Loucy (cell line): ENCODE measurements at regions not wholly inside any gene's neighbourhood (a gene's known extent, or its start where the extent isn't known, plus 50 kb on each side); places are given as distances from the start of the nearest gene placed in this dataset.

ENCODE experiments used
- H2AFZ ChIP-seq: fragments of 200-600 bp; sonication (generic); 2 replicates; pipeline ENCODE4 v1.6.0; 2016; ENCODE audit warnings: antibody characterized with exemption, mild to moderate bottlenecking, low read length, moderate library complexity
- H3F3A ChIP-seq: fragments of 200-600 bp; 2 replicates; pipeline ENCODE4 v1.6.0; 2016; ENCODE audit warnings: antibody characterized with exemption, low read depth, mild to moderate bottlenecking
- H3K27me3 ChIP-seq: fragments of 200-600 bp; sonication (generic); 2 replicates; pipeline ENCODE4 v1.6.1; 2014; ENCODE audit warnings: low read length, mild to moderate bottlenecking; ENCODE audit not compliant: insufficient read depth, poor library complexity, severe bottlenecking
- H3K36me3 ChIP-seq: fragments of 200-600 bp; sonication (generic); 2 replicates; pipeline ENCODE4 v1.6.1; 2016; ENCODE audit warnings: low read length; ENCODE audit not compliant: insufficient read depth
- H3K4me1 ChIP-seq: fragments of 200-600 bp; sonication (generic); 2 replicates; pipeline ENCODE4 v1.5.1; 2014; ENCODE audit warnings: low read length, mild to moderate bottlenecking; ENCODE audit not compliant: insufficient read depth, poor library complexity, severe bottlenecking
- H3K4me2 ChIP-seq: fragments of 200-600 bp; sonication (generic); 2 replicates; pipeline ENCODE4 v1.6.0; 2014; ENCODE audit warnings: antibody characterized with exemption, low read length, low read depth, mild to moderate bottlenecking; ENCODE audit not compliant: poor library complexity, severe bottlenecking
- H3K4me3 ChIP-seq: fragments of 200-600 bp; sonication (generic); 2 replicates; pipeline ENCODE4 v1.5.1; 2014; ENCODE audit warnings: low read length, mild to moderate bottlenecking, mixed read lengths; ENCODE audit not compliant: poor library complexity, severe bottlenecking
- H3K79me2 ChIP-seq: fragments of 200-600 bp; sonication (generic); 2 replicates; pipeline ENCODE4 v1.6.1; 2014; ENCODE audit warnings: low read length; ENCODE audit not compliant: insufficient read depth
- H3K9ac ChIP-seq: fragments of 200-600 bp; sonication (generic); 2 replicates; pipeline ENCODE4 v1.6.0; 2014; ENCODE audit warnings: mild to moderate bottlenecking, low read depth, low read length, moderate library complexity; ENCODE audit not compliant: poor library complexity, severe bottlenecking
- H3K9me2 ChIP-seq: fragments of 200-600 bp; sonication (generic); replicated peaks from 2 replicates; pipeline ENCODE4 v1.6.1; 2016; ENCODE audit warnings: low read depth, low read length, mixed read lengths
- H3K9me3 ChIP-seq: fragments of 200-600 bp; sonication (generic); 2 replicates; pipeline ENCODE4 v1.6.1; 2014; ENCODE audit warnings: mild to moderate bottlenecking, antibody characterized with exemption, low read length, low read depth; ENCODE audit not compliant: insufficient read depth
- H4K20me1 ChIP-seq: fragments of 200-600 bp; sonication (generic); 2 replicates; pipeline ENCODE4 v1.6.0; 2014; ENCODE audit warnings: antibody characterized with exemption, low read length, mild to moderate bottlenecking; ENCODE audit not compliant: insufficient read depth, poor library complexity, severe bottlenecking
- EZH2phosphoT487 ChIP-seq: fragments of 200-600 bp; IDR thresholded peaks from 2 replicates; pipeline ENCODE4 v1.6.1; 2018; ENCODE audit warnings: antibody characterized with exemption, mild to moderate bottlenecking, moderate library complexity, borderline replicate concordance
- TF ChIP-seq, protein P1 (sequence below): fragments of 200-600 bp; sonication (generic); conservative IDR thresholded peaks from 2 replicates; pipeline ENCODE4 v1.5.1; 2014; ENCODE audit warnings: mild to moderate bottlenecking, antibody characterized with exemption, low read length

- no peaks in the 10 kb centered on the region for H3F3A ChIP-seq
- H4K20me1 ChIP-seq: no peaks in the 10 kb centered on the region
- H3K4me2 ChIP-seq: no peak overlapping the region
- no peaks in the 10 kb centered on the region for H3K9me3 ChIP-seq
- no peak overlapping the region for H3K4me3 ChIP-seq
- no peaks in the 10 kb centered on the region for H3K27me3 ChIP-seq
- H2AFZ ChIP-seq: no peak overlapping the region
- H3K9ac ChIP-seq: no peak overlapping the region
- TF ChIP-seq EZH2phosphoT487: no peak
- TF ChIP-seq, protein P1, sequence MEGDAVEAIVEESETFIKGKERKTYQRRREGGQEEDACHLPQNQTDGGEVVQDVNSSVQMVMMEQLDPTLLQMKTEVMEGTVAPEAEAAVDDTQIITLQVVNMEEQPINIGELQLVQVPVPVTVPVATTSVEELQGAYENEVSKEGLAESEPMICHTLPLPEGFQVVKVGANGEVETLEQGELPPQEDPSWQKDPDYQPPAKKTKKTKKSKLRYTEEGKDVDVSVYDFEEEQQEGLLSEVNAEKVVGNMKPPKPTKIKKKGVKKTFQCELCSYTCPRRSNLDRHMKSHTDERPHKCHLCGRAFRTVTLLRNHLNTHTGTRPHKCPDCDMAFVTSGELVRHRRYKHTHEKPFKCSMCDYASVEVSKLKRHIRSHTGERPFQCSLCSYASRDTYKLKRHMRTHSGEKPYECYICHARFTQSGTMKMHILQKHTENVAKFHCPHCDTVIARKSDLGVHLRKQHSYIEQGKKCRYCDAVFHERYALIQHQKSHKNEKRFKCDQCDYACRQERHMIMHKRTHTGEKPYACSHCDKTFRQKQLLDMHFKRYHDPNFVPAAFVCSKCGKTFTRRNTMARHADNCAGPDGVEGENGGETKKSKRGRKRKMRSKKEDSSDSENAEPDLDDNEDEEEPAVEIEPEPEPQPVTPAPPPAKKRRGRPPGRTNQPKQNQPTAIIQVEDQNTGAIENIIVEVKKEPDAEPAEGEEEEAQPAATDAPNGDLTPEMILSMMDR: no peak
- no peaks in the 10 kb centered on the region for H3K36me3 ChIP-seq
- H3K4me1 ChIP-seq: no peaks in the 10 kb centered on the region
- no peaks in the 10 kb centered on the region for H3K9me2 ChIP-seq
- H3K79me2 ChIP-seq: no peaks in the 10 kb centered on the region
Measured at GRCh38 chr3:96022676-96023075, 791.7 kb upstream of the EPHA6 start.

- H4K20me1 ChIP-seq: no peaks in the 10 kb centered on the region
- no peak overlapping the region for H3K4me2 ChIP-seq
- no peak overlapping the region for H2AFZ ChIP-seq
- no peaks in the 10 kb centered on the region for H3K4me1 ChIP-seq
- H3K9ac ChIP-seq: no peak overlapping the region
- no peaks in the 10 kb centered on the region for H3K9me3 ChIP-seq
- no peak overlapping the region for H3K4me3 ChIP-seq
- H3F3A ChIP-seq: no peaks in the 10 kb centered on the region
- H3K79me2 ChIP-seq: no peaks in the 10 kb centered on the region
- H3K36me3 ChIP-seq: no peaks in the 10 kb centered on the region
- no peaks in the 10 kb centered on the region for H3K27me3 ChIP-seq
- TF ChIP-seq, protein P1: no peak
- TF ChIP-seq EZH2phosphoT487: no peak
- no peaks in the 10 kb centered on the region for H3K9me2 ChIP-seq
Measured at GRCh38 chr3:96027718-96028117, 786.7 kb upstream of the EPHA6 start.

DNA sequence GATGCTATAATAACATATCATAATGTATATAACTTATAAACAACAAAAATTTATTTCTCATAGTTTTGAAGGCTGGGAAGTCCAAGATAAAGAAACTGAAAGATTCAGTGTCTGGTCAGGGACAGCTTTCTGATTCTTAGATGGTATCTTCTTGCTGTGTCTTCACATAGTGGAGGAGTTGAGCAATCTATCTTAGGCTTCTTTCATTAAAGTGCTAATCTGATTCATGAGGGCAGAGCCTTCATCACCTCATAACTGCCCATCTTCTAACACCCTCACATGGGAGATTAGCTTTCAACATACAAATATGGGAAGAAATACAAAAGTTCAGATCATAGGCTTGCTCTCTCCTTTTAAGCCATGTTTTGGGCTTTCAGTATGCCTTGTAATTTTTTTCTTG lies 774.8 kb upstream of the EPHA6 start:
- Histone ChIP-seq H3K9me2 (no peaks in the 10 kb centered on the region), H3K79me2 (no peaks in the 10 kb centered on the region), H2AFZ (no peak overlapping the region), H4K20me1 (no peaks in the 10 kb centered on the region), H3K4me3 (no peak overlapping the region), H3F3A (no peaks in the 10 kb centered on the region), H3K4me1 (no peaks in the 10 kb centered on the region), H3K36me3 (no peaks in the 10 kb centered on the region), H3K4me2 (no peak overlapping the region), H3K9ac (no peak overlapping the region), H3K9me3 (no peaks in the 10 kb centered on the region), H3K27me3 (no peaks in the 10 kb centered on the region)
- no peak for TF ChIP-seq EZH2phosphoT487

DNA sequence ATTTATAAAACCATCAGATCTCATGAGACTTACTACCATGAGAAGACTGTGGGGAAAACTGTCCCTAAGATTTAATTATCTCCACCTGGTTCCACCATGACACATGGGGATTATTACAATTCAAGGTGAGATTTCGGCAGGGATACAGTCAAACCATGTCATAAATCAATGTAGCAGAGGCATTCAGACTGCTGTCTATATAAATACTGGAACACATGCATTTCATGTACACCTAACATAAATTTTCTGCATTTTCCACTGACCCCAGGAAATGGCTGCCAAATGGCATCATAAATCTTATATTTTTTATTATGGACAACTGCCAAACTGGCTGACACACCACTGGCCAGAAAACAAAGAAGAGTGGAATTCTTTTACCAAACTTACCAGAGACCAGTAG lies 755.1 kb upstream of the EPHA6 start:
- no peaks in the 10 kb centered on the region for H4K20me1 ChIP-seq
- no peaks in the 10 kb centered on the region for H3K9me2 ChIP-seq
- no peaks in the 10 kb centered on the region for H3K27me3 ChIP-seq
- H3K36me3 ChIP-seq: no peaks in the 10 kb centered on the region
- H2AFZ ChIP-seq: no peak overlapping the region
- H3K4me3 ChIP-seq: no peak overlapping the region
- no peaks in the 10 kb centered on the region for H3K9me3 ChIP-seq
- H3K9ac ChIP-seq: no peak overlapping the region
- no peaks in the 10 kb centered on the region for H3K79me2 ChIP-seq
- no peaks in the 10 kb centered on the region for H3F3A ChIP-seq
- H3K4me2 ChIP-seq: no peak overlapping the region
- no peaks in the 10 kb centered on the region for H3K4me1 ChIP-seq
- TF ChIP-seq, protein P1: no peak
- TF ChIP-seq EZH2phosphoT487: no peak
